AG09309 (cell line): ENCODE measurements at regions not wholly inside any gene's neighbourhood (a gene's known extent, or its start where the extent isn't known, plus 50 kb on each side); places are given as distances from the start of the nearest gene placed in this dataset.

ENCODE experiments used
- DNase-seq: peaks from one replicate; pipeline ENCODE4 v3.0.0-alpha.2; 2010; ENCODE audit warnings: low read depth
- H3K4me3 ChIP-seq: 2 replicates; pipeline ENCODE4 v1.5.1; 2011; ENCODE audit warnings: mild to moderate bottlenecking, low read depth, low read length, moderate library complexity; ENCODE audit not compliant: control insufficient read depth
- TF ChIP-seq, protein P1 (sequence below): IDR thresholded peaks from 2 replicates; pipeline ENCODE4 v1.5.1; 2011; ENCODE audit warnings: mild to moderate bottlenecking, low read depth, low read length, inconsistent platforms; ENCODE audit not compliant: insufficient read depth, control insufficient read depth; ENCODE audit errors: missing control alignments

DNA sequence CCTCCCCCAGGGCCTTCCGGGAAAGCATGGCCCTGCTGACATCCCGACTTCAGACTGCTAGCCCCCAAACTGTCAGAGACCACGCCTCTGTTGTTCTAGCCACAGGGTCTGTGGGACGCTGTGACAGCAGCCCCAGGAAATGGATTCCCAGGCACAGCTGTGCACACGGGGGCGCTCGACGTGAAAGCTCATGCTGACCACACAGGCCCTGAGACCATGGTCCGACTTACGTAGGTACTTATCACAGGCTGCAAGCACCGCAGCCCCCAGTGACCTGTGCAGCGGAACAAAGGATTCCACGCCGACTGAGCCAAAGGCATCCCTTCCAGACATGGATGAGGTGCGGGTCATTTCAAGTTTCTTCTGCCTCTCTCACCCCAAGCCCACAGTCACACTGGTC is 150.6 kb downstream of the CTTN start:
- TF ChIP-seq, protein P1, sequence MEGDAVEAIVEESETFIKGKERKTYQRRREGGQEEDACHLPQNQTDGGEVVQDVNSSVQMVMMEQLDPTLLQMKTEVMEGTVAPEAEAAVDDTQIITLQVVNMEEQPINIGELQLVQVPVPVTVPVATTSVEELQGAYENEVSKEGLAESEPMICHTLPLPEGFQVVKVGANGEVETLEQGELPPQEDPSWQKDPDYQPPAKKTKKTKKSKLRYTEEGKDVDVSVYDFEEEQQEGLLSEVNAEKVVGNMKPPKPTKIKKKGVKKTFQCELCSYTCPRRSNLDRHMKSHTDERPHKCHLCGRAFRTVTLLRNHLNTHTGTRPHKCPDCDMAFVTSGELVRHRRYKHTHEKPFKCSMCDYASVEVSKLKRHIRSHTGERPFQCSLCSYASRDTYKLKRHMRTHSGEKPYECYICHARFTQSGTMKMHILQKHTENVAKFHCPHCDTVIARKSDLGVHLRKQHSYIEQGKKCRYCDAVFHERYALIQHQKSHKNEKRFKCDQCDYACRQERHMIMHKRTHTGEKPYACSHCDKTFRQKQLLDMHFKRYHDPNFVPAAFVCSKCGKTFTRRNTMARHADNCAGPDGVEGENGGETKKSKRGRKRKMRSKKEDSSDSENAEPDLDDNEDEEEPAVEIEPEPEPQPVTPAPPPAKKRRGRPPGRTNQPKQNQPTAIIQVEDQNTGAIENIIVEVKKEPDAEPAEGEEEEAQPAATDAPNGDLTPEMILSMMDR = no peak
- no peak overlapping the region for H3K4me3 ChIP-seq
- DNase-seq = no peak

DNA sequence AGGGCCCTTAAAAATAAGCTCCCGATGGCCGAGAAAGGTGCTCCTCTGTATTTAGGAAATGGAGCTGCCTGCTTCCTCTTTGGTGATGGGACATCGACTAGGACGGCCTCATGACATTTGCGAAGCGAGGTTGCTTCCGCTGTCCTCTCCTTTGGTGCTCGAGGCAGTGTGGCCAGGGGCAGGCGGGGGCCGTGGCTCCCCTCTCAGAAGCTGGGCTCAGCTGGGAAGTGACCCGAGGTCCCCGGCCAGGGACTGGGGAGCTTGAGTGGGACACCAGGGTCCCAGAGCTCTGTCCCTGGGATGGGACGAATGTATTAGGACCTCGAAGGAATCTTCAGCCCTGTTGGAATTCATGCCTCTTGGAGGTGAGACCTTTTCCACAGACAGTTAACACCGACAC is 151.1 kb downstream of the CTTN start:
- DNase-seq = no peak
- H3K4me3 ChIP-seq = no peak overlapping the region
- TF ChIP-seq, protein P1 = no peak

DNA sequence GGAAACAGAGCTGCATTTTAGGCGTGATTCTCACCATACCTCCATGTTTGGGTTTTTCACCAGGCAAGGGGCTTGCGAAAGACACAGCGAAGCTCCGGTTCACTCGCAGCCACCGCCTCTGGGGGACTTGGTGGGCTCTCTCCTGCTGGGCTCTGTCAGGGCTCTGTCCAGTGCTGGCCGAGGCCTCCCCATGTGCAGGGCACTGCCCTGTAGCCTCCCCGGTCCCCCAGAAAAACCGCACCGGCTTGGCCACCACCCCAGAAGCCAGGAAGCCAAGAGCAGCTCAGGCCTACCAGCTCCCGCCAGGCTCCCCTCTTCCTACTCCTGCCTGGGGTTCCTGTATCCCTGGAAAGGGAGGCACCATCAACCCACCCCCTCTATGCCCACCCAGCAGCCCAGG is 151.5 kb downstream of the CTTN start:
- TF ChIP-seq, protein P1 = no peak
- no peak overlapping the region for H3K4me3 ChIP-seq
- no peak for DNase-seq

DNA sequence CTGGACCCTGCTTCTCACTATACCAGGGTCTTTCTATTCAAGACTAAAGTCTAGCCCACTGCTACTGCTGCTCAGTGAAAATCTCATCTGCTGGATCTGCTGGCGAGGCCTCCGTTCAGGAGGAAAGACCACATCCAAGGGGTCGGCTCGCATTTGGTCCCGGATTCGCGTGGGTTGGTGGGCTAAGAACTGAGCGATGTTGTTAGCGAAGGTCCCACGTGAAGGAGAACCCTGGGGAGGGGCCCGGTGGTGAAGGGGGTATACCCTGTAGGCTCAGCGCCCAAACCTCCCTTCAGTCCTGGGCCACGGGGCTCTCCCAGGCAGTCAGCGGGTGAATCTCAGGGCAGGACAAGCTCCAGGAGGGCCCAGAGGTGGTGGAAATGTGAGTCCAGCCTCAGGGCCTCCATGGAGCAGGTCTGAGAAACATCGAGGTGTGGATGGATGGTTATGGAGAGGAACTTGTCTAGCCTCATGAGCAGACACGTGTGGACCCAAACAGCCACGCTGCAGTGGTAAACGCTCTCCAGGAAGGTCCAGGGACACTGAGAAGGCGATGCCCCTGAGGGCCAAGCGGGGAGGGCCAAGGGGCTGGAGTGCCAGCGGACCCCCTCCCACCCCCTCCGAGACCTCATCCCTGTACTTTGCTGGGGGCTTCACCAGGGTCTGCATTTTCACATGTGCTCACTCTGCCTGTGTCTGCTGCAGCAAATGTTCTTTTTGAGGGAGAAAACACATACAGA is 152.3 kb downstream of the CTTN start:
- no peak overlapping the region for H3K4me3 ChIP-seq
- TF ChIP-seq, protein P1 = no peak
- no peak for DNase-seq

DNA sequence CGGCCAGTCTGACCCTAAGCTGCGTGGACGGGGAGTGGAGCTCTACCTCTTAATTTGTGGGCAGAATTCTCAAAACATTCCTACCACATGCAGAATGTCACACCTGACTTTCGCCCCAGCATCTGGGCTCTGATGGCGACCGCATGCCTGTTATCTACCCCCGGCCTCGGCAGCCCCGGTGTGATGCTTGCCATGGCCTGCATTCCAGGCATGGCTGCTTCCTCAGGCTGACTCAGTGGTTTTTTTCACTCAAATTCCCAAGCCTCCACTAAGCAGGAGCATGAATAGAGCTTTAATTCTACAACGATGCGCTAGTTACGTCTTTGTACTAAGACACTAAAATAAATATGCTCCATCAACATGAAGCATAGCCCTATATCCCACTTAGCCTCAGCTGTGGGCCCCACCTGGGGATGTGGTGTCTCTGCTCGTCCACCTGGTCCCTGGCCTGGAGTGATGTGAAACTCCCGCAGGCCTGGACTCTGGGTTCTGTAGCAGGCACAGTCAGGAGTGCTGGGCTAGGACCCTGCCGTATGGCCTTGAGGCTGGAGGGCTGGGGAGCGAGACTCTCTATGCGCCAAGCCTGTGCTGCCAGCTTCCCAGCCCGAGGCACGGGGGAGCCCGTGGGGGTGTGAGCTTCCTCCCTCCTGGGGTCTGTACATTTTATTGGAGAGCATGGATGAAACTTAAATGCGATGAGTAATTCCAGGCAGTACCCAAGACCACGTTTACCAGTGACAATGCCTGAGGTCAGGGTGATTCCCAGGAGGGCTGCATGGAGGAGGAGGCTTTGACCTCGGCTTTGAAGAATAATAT is 153.2 kb downstream of the CTTN start:
- TF ChIP-seq, protein P1 = no peak
- DNase-seq = no peak
- H3K4me3 ChIP-seq = no peak overlapping the region

DNA sequence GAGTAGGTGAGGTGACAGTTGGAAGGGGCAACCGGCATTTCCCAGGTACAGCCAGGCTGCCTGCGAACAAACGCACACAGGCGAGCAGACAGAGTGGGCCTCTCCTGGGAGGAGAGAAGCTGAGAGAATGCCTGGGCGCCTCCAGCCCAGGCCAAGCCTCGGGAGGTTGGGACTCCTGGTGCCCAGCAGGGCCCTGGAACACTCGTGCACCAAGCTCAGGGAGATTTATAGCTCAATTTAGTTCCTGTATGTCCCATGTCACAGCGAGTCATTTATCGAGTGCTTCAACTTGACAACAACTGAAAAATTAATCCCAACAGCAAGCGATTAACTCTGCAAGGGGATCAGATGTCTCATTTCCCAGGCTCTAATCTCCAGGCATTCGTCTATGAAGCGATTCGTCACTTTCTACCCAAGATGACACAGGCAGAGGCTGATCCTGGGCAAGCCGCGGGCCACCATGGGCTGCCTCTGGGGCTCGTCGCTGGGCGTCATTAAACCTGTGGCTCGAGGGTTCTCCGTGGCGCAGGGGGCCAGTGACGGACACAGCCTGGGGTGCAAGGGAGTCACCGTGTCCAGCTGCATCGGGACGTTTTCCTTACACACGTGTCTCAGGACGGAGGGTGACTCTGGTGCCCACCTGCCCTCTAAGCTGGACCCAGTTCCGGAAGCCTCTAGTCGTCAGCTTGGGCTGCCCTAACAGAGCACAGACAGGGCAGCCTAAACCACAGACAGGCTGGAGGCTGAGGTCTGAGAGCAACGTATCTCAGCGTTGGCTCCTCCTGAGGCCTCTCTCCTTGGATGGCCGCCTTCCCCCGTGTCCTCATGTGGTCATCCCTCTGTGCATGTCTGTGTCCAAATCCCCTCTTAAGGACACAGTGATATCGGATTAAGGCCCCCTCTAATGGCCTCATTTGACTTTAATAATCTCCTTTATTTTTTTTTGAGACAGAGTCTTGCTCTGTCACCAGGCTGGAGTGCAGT is 154.1 kb downstream of the CTTN start:
- DNase-seq = no peak
- TF ChIP-seq, protein P1 = no peak
- H3K4me3 ChIP-seq = no peak overlapping the region
